Astrocyte (in vitro differentiated cells and primary cell): ENCODE measurements at regions not wholly inside any gene's neighbourhood (a gene's known extent, or its start where the extent isn't known, plus 50 kb on each side); places are given as distances from the start of the nearest gene placed in this dataset.
A peak's percentile ranks its signal among the peaks of the same experiment; 100 is the strongest.

ENCODE experiments used
- DNase-seq: peaks from one replicate; pipeline ENCODE4 v3.0.0-alpha.2; 2010; ENCODE audit warnings: low read depth
- FAIRE-seq: peaks from 2 replicates; lab custom pipeline; 2011; peaks lifted over from hg19 to GRCh38; lab: Jason Lieb, UNC
- H2AFZ ChIP-seq: 2 replicates; pipeline ENCODE4 v1.6.0; 2012; ENCODE audit warnings: low read depth, low read length, inconsistent platforms
- H3K27ac ChIP-seq: 2 replicates; pipeline ENCODE4 v1.5.1; 2011; ENCODE audit warnings: low read depth, low read length, inconsistent platforms
- H3K27me3 ChIP-seq: 2 replicates; pipeline ENCODE4 v1.6.0; 2011; ENCODE audit warnings: low read length, inconsistent platforms; ENCODE audit not compliant: insufficient read depth
- H3K36me3 ChIP-seq: 2 replicates; pipeline ENCODE4 v1.5.1; 2011; ENCODE audit warnings: low read length, inconsistent platforms; ENCODE audit not compliant: insufficient read depth
- H3K4me1 ChIP-seq: 2 replicates; pipeline ENCODE4 v1.5.1; 2011; ENCODE audit warnings: low read length, inconsistent platforms; ENCODE audit not compliant: insufficient read depth
- H3K4me2 ChIP-seq: 2 replicates; pipeline ENCODE4 v1.6.0; 2012; ENCODE audit warnings: low read length, inconsistent platforms
- H3K4me3 ChIP-seq: 2 replicates; pipeline ENCODE4 v1.5.1; 2011; ENCODE audit warnings: low read depth, mild to moderate bottlenecking, low read length, inconsistent platforms; ENCODE audit not compliant: insufficient read depth
- H3K79me2 ChIP-seq: 2 replicates; pipeline ENCODE4 v1.6.0; 2012; ENCODE audit warnings: mild to moderate bottlenecking, low read length, inconsistent platforms; ENCODE audit not compliant: insufficient read depth
- H3K9ac ChIP-seq: 2 replicates; pipeline ENCODE4 v1.6.0; 2012; ENCODE audit warnings: mild to moderate bottlenecking, low read length, inconsistent platforms
- H3K9me3 ChIP-seq: 2 replicates; pipeline ENCODE4 v1.5.1; 2012; ENCODE audit warnings: low read depth, mild to moderate bottlenecking, low read length, inconsistent platforms; ENCODE audit not compliant: insufficient read depth
- H4K20me1 ChIP-seq: 2 replicates; pipeline ENCODE4 v1.6.0; 2012; ENCODE audit warnings: low read length, inconsistent platforms; ENCODE audit not compliant: insufficient read depth
- H3K27ac Mint-ChIP-seq: one replicate; pipeline ENCODE4 v1.8.0; 2021; ENCODE audit warnings: mild to moderate bottlenecking, mixed read lengths; ENCODE audit not compliant: unreplicated experiment
- H3K27me3 Mint-ChIP-seq: one replicate; pipeline ENCODE4 v1.8.0; 2021; ENCODE audit warnings: low read depth, mixed read lengths; ENCODE audit not compliant: unreplicated experiment
- H3K36me3 Mint-ChIP-seq: one replicate; pipeline ENCODE4 v1.8.0; 2021; ENCODE audit warnings: low read depth, mixed read lengths; ENCODE audit not compliant: unreplicated experiment
- H3K4me1 Mint-ChIP-seq: one replicate; pipeline ENCODE4 v1.8.0; 2021; ENCODE audit warnings: low read depth, mixed read lengths; ENCODE audit not compliant: unreplicated experiment
- H3K4me3 Mint-ChIP-seq: one replicate; pipeline ENCODE4 v1.8.0; 2021; ENCODE audit warnings: mild to moderate bottlenecking, moderate library complexity, mixed read lengths; ENCODE audit not compliant: unreplicated experiment
- H3K9me3 Mint-ChIP-seq: one replicate; pipeline ENCODE4 v1.8.0; 2021; ENCODE audit warnings: mild to moderate bottlenecking, mixed read lengths; ENCODE audit not compliant: unreplicated experiment
- EZH2 ChIP-seq: IDR thresholded peaks from 2 replicates; pipeline ENCODE4 v1.6.1; 2012; ENCODE audit warnings: mild to moderate bottlenecking, low read length, inconsistent platforms; ENCODE audit not compliant: insufficient read depth
- TF ChIP-seq, protein P1 (sequence below): IDR thresholded peaks from 2 replicates; pipeline ENCODE4 v1.5.1; 2011; ENCODE audit warnings: low read depth, mild to moderate bottlenecking, inconsistent platforms, low read length, moderate library complexity; ENCODE audit not compliant: insufficient read depth

DNA sequence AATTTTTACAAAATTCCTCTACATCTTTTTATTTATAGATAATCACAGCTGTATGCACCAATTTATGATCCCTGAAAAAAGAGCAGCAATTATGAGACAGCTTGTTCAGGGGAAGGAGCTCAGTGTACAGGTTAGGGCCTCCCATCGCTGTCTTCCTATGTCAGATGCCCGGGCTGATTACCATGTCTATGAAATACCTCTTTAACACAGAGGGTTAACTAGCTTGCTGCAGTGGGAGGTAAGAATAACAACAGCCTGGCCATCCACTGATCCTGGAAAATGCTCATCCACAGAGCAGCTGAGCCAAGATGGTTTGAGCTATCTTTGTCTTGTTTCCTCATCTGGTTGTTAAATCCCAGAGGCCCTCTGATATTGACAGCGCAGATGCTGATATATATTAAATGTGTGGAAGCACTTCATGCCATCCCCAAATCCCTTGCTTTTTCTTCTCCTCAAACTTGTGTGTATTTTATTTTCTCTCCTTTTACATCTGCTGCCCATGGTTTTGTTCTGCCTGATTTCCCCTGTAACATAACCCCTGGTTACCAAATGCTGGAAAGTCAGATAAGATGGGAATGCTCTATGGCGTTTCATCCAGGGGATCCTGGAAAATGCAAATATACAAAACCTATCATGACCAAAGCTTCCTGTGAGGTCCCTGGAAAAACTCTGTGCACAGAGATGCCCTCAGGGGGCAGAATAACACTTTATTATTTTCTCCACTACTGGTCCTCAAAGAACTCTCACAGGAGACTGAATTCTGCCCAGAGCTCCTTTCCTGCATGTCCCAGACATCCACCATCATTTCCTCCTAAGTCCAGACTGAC lies 85.8 kb upstream of the PUDP start:
- Histone ChIP-seq H3K36me3 (no peaks in the 10 kb centered on the region), H3K4me1 (no peaks in the 10 kb centered on the region), H3K4me2 (no peak overlapping the region), H3K27ac (no peak overlapping the region), H3K79me2 (no peaks in the 10 kb centered on the region), H3K9me3 (no peaks in the 10 kb centered on the region), H3K27me3 (no peaks in the 10 kb centered on the region), H2AFZ (no peak overlapping the region), H3K9ac (no peak overlapping the region), H4K20me1 (no peaks in the 10 kb centered on the region), H3K4me3 (no peak overlapping the region)
- Mint-ChIP-seq H3K4me1 (peaks cover 2% of the 10 kb centered on the region), H3K36me3 (no peaks in the 10 kb centered on the region), H3K9me3 (no peaks in the 10 kb centered on the region), H3K27me3 (no peaks in the 10 kb centered on the region), H3K4me3 (no peak overlapping the region), H3K27ac (no peak overlapping the region)
- FAIRE-seq (peak; percentile 73), DNase-seq (no peak)
- no peak for TF ChIP-seq EZH2
- TF ChIP-seq, protein P1, sequence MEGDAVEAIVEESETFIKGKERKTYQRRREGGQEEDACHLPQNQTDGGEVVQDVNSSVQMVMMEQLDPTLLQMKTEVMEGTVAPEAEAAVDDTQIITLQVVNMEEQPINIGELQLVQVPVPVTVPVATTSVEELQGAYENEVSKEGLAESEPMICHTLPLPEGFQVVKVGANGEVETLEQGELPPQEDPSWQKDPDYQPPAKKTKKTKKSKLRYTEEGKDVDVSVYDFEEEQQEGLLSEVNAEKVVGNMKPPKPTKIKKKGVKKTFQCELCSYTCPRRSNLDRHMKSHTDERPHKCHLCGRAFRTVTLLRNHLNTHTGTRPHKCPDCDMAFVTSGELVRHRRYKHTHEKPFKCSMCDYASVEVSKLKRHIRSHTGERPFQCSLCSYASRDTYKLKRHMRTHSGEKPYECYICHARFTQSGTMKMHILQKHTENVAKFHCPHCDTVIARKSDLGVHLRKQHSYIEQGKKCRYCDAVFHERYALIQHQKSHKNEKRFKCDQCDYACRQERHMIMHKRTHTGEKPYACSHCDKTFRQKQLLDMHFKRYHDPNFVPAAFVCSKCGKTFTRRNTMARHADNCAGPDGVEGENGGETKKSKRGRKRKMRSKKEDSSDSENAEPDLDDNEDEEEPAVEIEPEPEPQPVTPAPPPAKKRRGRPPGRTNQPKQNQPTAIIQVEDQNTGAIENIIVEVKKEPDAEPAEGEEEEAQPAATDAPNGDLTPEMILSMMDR = no peak

DNA sequence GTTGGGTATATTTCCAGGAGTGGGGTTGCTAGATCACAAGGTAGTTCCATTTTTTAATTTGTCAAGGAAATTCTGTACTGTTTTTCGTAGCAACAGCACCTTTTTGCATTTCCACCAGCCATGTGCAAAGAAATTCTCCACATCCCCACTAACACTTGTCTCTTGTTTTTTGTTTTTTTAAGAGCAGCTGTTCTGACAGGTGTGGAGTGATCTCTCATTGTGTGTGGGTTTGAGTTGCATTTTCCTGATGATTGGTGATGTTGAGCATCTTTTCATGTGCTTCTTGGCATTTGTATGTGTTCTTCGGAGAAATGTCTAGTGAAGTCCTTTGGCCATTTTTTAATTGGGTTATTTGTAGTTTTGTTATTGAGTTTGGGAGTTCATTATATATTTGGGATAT lies 80.3 kb upstream of the PUDP start:
- peak; percentile 89 for FAIRE-seq
- H3K27ac ChIP-seq = no peak overlapping the region

More for the DNA sequence above, 80.3 kb upstream of the PUDP start:
- Histone ChIP-seq H4K20me1 (no peaks in the 10 kb centered on the region), H3K4me3 (no peak overlapping the region), H2AFZ (no peak overlapping the region), H3K79me2 (no peaks in the 10 kb centered on the region), H3K9ac (no peak overlapping the region), H3K27me3 (no peaks in the 10 kb centered on the region), H3K4me2 (no peak overlapping the region), H3K9me3 (no peaks in the 10 kb centered on the region), H3K4me1 (no peaks in the 10 kb centered on the region), H3K36me3 (no peaks in the 10 kb centered on the region)
- H3K4me3 Mint-ChIP-seq = no peak overlapping the region
- TF ChIP-seq, protein P1 = no peak
- TF ChIP-seq EZH2 = no peak
- DNase-seq = no peak
- no peaks in the 10 kb centered on the region for H3K27me3 Mint-ChIP-seq
- H3K27ac Mint-ChIP-seq = no peak overlapping the region
- no peaks in the 10 kb centered on the region for H3K36me3 Mint-ChIP-seq
- H3K9me3 Mint-ChIP-seq = no peaks in the 10 kb centered on the region
- peaks cover 2% of the 10 kb centered on the region for H3K4me1 Mint-ChIP-seq
